ENCODE measurements at regions not wholly inside any gene's neighbourhood (a gene's known extent, or its start where the extent isn't known, plus 50 kb on each side); places are given as distances from the start of the nearest gene placed in this dataset.

- no peak for TF ChIP-seq SNAI2 (CRISPR knock-in tag; IDR thresholded peaks at IDR 0.05)
- TF ChIP-seq ZC3H10 (CRISPR knock-in tag; IDR thresholded peaks at IDR 0.05), result no peak
- no peak for TF ChIP-seq TCF4 (CRISPR knock-in tag; IDR thresholded peaks at IDR 0.05; ENCODE audit: borderline replicate concordance)
- no peak for TF ChIP-seq ISL1 (CRISPR knock-in tag; IDR thresholded peaks at IDR 0.05)
- TF ChIP-seq OSR1 (CRISPR knock-in tag; IDR thresholded peaks at IDR 0.05), result no peak
- no peak for TF ChIP-seq RARB (CRISPR knock-in tag; IDR thresholded peaks at IDR 0.05)
- no peak for TF ChIP-seq GLIS3 (CRISPR knock-in tag; IDR thresholded peaks at IDR 0.05)
- no peak for TF ChIP-seq PATZ1 (CRISPR knock-in tag; IDR thresholded peaks at IDR 0.05; ENCODE audit: borderline replicate concordance)
- no peak for TF ChIP-seq ZFP3 (CRISPR knock-in tag; IDR thresholded peaks at IDR 0.05)
- TF ChIP-seq, protein P1, sequence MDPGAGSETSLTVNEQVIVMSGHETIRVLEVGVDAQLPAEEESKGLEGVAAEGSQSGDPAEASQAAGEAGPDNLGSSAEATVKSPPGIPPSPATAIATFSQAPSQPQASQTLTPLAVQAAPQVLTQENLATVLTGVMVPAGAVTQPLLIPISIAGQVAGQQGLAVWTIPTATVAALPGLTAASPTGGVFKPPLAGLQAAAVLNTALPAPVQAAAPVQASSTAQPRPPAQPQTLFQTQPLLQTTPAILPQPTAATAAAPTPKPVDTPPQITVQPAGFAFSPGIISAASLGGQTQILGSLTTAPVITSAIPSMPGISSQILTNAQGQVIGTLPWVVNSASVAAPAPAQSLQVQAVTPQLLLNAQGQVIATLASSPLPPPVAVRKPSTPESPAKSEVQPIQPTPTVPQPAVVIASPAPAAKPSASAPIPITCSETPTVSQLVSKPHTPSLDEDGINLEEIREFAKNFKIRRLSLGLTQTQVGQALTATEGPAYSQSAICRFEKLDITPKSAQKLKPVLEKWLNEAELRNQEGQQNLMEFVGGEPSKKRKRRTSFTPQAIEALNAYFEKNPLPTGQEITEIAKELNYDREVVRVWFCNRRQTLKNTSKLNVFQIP (CRISPR knock-in tag; IDR thresholded peaks at IDR 0.05; ENCODE audit: borderline replicate concordance, low read depth), result no peak
- TF ChIP-seq, protein P2, sequence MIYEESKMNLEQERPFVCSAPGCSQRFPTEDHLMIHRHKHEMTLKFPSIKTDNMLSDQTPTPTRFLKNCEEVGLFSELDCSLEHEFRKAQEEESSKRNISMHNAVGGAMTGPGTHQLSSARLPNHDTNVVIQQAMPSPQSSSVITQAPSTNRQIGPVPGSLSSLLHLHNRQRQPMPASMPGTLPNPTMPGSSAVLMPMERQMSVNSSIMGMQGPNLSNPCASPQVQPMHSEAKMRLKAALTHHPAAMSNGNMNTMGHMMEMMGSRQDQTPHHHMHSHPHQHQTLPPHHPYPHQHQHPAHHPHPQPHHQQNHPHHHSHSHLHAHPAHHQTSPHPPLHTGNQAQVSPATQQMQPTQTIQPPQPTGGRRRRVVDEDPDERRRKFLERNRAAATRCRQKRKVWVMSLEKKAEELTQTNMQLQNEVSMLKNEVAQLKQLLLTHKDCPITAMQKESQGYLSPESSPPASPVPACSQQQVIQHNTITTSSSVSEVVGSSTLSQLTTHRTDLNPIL (CRISPR knock-in tag; IDR thresholded peaks at IDR 0.05; ENCODE audit: low read depth), result no peak
- no peak for TF ChIP-seq ARNTL (CRISPR knock-in tag; IDR thresholded peaks at IDR 0.05; ENCODE audit: borderline replicate concordance, low read depth)
- ATAC-seq, result no peak
These were observed 275.1 kb upstream of the GJB5 start for GRCh38 chr1:34479731-34480130.

GRCh38 chr1:34488080-34488708, 266.7 kb upstream of the GJB5 start:
- no peak for ATAC-seq
- TF ChIP-seq TOX (CRISPR knock-in tag; IDR thresholded peaks at IDR 0.05; ENCODE audit: borderline replicate concordance) (no peak), TCF4 (CRISPR knock-in tag; IDR thresholded peaks at IDR 0.05; ENCODE audit: borderline replicate concordance) (no peak), ZNF8 (CRISPR knock-in tag; IDR thresholded peaks at IDR 0.05) (no peak), SNAI2 (CRISPR knock-in tag; IDR thresholded peaks at IDR 0.05) (no peak), ZFP30 (CRISPR knock-in tag; IDR thresholded peaks at IDR 0.05) (no peak), ISL1 (CRISPR knock-in tag; IDR thresholded peaks at IDR 0.05) (no peak), ZFP3 (CRISPR knock-in tag; IDR thresholded peaks at IDR 0.05) (no peak), ZNF70 (CRISPR knock-in tag; IDR thresholded peaks at IDR 0.05) (no peak), BACH2 (CRISPR knock-in tag; IDR thresholded peaks at IDR 0.05; ENCODE audit: borderline replicate concordance) (no peak), PATZ1 (CRISPR knock-in tag; IDR thresholded peaks at IDR 0.05; ENCODE audit: borderline replicate concordance) (no peak), ESRRG (CRISPR knock-in tag; IDR thresholded peaks at IDR 0.05) (no peak), OSR1 (CRISPR knock-in tag; IDR thresholded peaks at IDR 0.05) (no peak), PPARA (CRISPR knock-in tag; IDR thresholded peaks at IDR 0.05; ENCODE audit: borderline replicate concordance) (no peak), ZC3H10 (CRISPR knock-in tag; IDR thresholded peaks at IDR 0.05) (no peak), CSRNP3 (CRISPR knock-in tag; IDR thresholded peaks at IDR 0.05) (no peak), ZNF565 (CRISPR knock-in tag; conservative IDR thresholded peaks at IDR 0.05; ENCODE audit: low read depth) (no peak), RARB (CRISPR knock-in tag; IDR thresholded peaks at IDR 0.05) (no peak)
- TF ChIP-seq, protein P1 (CRISPR knock-in tag; IDR thresholded peaks at IDR 0.05; ENCODE audit: borderline replicate concordance, low read depth), result no peak
- TF ChIP-seq, protein P2 (CRISPR knock-in tag; IDR thresholded peaks at IDR 0.05; ENCODE audit: low read depth), result no peak
